ENCODE measurements at regions not wholly inside any gene's neighbourhood (a gene's known extent, or its start where the extent isn't known, plus 50 kb on each side); places are given as distances from the start of the nearest gene placed in this dataset.

DNA sequence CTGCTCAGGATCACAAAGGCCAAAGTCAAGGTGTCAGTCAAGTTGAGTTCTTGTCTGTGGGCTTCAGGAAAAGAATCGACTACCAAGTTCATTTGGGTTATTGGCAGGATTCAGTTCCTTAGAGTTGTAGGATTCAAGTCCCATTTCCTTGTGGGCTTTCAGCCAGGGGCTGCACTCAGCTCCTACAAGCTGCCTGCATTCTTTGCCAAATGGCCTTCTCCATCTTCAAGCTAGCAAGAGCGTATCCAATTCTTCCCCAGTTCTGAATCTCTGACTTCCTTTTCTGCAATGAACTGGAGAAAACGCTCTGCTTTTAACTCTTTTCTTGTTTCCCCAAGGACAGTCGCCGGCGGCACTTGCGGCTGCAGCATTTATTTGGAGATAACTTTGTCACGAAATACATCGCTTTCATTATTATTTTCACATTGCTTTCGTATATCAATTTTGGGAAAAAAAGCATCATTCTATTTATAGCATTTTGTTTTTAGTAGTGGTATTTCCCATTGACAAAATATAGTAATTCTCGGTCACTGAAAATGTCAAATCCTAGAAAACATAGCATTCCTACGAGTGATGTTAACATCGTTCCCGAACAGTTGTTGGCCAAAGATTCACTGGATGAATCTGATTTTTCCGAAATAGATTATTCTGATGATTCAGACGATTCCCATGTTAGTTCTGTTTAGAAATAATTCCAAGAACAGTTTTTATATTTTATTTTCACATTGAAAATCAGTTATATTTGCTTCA, 59.6 kb upstream of the SERPINE2 start:
- TF ChIP-seq, protein P1, sequence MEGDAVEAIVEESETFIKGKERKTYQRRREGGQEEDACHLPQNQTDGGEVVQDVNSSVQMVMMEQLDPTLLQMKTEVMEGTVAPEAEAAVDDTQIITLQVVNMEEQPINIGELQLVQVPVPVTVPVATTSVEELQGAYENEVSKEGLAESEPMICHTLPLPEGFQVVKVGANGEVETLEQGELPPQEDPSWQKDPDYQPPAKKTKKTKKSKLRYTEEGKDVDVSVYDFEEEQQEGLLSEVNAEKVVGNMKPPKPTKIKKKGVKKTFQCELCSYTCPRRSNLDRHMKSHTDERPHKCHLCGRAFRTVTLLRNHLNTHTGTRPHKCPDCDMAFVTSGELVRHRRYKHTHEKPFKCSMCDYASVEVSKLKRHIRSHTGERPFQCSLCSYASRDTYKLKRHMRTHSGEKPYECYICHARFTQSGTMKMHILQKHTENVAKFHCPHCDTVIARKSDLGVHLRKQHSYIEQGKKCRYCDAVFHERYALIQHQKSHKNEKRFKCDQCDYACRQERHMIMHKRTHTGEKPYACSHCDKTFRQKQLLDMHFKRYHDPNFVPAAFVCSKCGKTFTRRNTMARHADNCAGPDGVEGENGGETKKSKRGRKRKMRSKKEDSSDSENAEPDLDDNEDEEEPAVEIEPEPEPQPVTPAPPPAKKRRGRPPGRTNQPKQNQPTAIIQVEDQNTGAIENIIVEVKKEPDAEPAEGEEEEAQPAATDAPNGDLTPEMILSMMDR (conservative IDR thresholded peaks at IDR 0.05; ENCODE audit: low read depth in 2 of 2) = no peak
- no peak for TF ChIP-seq JUNB (IDR thresholded peaks at IDR 0.05; ENCODE audit: unreplicated experiment)
- TF ChIP-seq EZH2 (IDR thresholded peaks at IDR 0.05; ENCODE audit: low read depth, unreplicated experiment) = no peak
- TF ChIP-seq, protein P2, sequence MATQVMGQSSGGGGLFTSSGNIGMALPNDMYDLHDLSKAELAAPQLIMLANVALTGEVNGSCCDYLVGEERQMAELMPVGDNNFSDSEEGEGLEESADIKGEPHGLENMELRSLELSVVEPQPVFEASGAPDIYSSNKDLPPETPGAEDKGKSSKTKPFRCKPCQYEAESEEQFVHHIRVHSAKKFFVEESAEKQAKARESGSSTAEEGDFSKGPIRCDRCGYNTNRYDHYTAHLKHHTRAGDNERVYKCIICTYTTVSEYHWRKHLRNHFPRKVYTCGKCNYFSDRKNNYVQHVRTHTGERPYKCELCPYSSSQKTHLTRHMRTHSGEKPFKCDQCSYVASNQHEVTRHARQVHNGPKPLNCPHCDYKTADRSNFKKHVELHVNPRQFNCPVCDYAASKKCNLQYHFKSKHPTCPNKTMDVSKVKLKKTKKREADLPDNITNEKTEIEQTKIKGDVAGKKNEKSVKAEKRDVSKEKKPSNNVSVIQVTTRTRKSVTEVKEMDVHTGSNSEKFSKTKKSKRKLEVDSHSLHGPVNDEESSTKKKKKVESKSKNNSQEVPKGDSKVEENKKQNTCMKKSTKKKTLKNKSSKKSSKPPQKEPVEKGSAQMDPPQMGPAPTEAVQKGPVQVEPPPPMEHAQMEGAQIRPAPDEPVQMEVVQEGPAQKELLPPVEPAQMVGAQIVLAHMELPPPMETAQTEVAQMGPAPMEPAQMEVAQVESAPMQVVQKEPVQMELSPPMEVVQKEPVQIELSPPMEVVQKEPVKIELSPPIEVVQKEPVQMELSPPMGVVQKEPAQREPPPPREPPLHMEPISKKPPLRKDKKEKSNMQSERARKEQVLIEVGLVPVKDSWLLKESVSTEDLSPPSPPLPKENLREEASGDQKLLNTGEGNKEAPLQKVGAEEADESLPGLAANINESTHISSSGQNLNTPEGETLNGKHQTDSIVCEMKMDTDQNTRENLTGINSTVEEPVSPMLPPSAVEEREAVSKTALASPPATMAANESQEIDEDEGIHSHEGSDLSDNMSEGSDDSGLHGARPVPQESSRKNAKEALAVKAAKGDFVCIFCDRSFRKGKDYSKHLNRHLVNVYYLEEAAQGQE (IDR thresholded peaks at IDR 0.05; ENCODE audit: unreplicated experiment) = no peak
- TF ChIP-seq POLR2AphosphoS5 (IDR thresholded peaks at IDR 0.05; ENCODE audit: low read depth) = no peak
- TF ChIP-seq ZNF114 (CRISPR knock-in tag; IDR thresholded peaks at IDR 0.05) = no peak
- TF ChIP-seq EZH2phosphoT487 (IDR thresholded peaks at IDR 0.05; ENCODE audit: unreplicated experiment) = no peak
- TF ChIP-seq CREB1 (CRISPR knock-in tag; IDR thresholded peaks at IDR 0.05; ENCODE audit: low read depth) = no peak
- TF ChIP-seq, protein P3, sequence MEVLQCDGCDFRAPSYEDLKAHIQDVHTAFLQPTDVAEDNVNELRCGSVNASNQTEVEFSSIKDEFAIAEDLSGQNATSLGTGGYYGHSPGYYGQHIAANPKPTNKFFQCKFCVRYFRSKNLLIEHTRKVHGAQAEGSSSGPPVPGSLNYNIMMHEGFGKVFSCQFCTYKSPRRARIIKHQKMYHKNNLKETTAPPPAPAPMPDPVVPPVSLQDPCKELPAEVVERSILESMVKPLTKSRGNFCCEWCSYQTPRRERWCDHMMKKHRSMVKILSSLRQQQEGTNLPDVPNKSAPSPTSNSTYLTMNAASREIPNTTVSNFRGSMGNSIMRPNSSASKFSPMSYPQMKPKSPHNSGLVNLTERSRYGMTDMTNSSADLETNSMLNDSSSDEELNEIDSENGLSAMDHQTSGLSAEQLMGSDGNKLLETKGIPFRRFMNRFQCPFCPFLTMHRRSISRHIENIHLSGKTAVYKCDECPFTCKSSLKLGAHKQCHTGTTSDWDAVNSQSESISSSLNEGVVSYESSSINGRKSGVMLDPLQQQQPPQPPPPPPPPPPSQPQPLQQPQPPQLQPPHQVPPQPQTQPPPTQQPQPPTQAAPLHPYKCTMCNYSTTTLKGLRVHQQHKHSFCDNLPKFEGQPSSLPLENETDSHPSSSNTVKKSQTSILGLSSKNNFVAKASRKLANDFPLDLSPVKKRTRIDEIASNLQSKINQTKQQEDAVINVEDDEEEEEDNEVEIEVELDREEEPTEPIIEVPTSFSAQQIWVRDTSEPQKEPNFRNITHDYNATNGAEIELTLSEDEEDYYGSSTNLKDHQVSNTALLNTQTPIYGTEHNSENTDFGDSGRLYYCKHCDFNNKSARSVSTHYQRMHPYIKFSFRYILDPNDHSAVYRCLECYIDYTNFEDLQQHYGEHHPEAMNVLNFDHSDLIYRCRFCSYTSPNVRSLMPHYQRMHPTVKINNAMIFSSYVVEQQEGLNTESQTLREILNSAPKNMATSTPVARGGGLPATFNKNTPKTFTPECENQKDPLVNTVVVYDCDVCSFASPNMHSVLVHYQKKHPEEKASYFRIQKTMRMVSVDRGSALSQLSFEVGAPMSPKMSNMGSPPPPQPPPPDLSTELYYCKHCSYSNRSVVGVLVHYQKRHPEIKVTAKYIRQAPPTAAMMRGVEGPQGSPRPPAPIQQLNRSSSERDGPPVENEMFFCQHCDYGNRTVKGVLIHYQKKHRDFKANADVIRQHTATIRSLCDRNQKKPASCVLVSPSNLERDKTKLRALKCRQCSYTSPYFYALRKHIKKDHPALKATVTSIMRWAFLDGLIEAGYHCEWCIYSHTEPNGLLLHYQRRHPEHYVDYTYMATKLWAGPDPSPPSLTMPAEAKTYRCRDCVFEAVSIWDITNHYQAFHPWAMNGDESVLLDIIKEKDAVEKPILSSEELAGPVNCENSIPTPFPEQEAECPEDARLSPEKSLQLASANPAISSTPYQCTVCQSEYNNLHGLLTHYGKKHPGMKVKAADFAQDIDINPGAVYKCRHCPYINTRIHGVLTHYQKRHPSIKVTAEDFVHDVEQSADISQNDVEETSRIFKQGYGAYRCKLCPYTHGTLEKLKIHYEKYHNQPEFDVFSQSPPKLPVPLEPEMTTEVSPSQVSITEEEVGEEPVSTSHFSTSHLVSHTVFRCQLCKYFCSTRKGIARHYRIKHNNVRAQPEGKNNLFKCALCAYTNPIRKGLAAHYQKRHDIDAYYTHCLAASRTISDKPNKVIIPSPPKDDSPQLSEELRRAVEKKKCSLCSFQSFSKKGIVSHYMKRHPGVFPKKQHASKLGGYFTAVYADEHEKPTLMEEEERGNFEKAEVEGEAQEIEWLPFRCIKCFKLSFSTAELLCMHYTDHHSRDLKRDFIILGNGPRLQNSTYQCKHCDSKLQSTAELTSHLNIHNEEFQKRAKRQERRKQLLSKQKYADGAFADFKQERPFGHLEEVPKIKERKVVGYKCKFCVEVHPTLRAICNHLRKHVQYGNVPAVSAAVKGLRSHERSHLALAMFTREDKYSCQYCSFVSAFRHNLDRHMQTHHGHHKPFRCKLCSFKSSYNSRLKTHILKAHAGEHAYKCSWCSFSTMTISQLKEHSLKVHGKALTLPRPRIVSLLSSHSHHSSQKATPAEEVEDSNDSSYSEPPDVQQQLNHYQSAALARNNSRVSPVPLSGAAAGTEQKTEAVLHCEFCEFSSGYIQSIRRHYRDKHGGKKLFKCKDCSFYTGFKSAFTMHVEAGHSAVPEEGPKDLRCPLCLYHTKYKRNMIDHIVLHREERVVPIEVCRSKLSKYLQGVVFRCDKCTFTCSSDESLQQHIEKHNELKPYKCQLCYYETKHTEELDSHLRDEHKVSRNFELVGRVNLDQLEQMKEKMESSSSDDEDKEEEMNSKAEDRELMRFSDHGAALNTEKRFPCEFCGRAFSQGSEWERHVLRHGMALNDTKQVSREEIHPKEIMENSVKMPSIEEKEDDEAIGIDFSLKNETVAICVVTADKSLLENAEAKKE (CRISPR knock-in tag; IDR thresholded peaks at IDR 0.05) = no peak
- no peak for TF ChIP-seq ZNF331 (CRISPR knock-in tag; IDR thresholded peaks at IDR 0.05; ENCODE audit: low read depth)
- no peak for TF ChIP-seq NANOG (IDR thresholded peaks at IDR 0.05; ENCODE audit: borderline replicate concordance)
- TF ChIP-seq, protein P4, sequence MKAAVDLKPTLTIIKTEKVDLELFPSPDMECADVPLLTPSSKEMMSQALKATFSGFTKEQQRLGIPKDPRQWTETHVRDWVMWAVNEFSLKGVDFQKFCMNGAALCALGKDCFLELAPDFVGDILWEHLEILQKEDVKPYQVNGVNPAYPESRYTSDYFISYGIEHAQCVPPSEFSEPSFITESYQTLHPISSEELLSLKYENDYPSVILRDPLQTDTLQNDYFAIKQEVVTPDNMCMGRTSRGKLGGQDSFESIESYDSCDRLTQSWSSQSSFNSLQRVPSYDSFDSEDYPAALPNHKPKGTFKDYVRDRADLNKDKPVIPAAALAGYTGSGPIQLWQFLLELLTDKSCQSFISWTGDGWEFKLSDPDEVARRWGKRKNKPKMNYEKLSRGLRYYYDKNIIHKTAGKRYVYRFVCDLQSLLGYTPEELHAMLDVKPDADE (IDR thresholded peaks at IDR 0.05) = no peak
